ENCODE measurements at regions not wholly inside any gene's neighbourhood (a gene's known extent, or its start where the extent isn't known, plus 50 kb on each side); places are given as distances from the start of the nearest gene placed in this dataset.
"Not testable (repeated sequence)": the region's sequence is repeated elsewhere in the genome, so short reads cannot be mapped to it uniquely, and the experiment has no call there.

DNA sequence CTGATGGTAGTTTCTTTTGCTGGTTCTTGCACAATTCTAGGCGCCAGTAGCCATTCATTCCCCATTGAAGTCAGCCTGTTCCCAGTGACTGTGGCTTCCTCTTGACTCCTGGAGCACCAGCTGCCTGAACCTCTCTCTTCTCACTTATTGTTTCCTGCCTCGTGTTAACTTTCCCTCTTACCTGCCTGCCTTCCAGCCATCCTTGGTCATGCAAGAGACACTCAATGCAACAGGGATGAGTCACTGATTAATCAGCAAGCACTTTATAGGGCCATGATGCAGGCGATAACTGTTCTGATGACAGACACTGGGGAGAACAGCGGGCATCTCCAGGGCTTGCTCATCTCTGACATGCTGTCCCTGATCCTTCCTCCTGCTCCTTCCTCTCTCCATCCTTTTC, 122.0 kb downstream of the PLCE1 start:
- ATAC-seq (ENCODE audit: low read depth), result peak; percentile 100
- no peaks in the 10 kb centered on the region for H3K27me3 ChIP-seq (ENCODE audit: insufficient read depth, poor library complexity, severe bottlenecking)
- no peaks in the 10 kb centered on the region for H3K9me3 ChIP-seq (ENCODE audit: severe bottlenecking)
- H3K4me3 ChIP-seq (ENCODE audit: severe bottlenecking), result no peak overlapping the region
- peak; percentile 74 for DNase-seq (ENCODE audit: low spot score)
- peak overlapping the region; percentile 39 for H3K27ac ChIP-seq (ENCODE audit: poor library complexity, severe bottlenecking)
- H3K36me3 ChIP-seq (ENCODE audit: low read depth), result no peaks in the 10 kb centered on the region
- TF ChIP-seq, protein P1, sequence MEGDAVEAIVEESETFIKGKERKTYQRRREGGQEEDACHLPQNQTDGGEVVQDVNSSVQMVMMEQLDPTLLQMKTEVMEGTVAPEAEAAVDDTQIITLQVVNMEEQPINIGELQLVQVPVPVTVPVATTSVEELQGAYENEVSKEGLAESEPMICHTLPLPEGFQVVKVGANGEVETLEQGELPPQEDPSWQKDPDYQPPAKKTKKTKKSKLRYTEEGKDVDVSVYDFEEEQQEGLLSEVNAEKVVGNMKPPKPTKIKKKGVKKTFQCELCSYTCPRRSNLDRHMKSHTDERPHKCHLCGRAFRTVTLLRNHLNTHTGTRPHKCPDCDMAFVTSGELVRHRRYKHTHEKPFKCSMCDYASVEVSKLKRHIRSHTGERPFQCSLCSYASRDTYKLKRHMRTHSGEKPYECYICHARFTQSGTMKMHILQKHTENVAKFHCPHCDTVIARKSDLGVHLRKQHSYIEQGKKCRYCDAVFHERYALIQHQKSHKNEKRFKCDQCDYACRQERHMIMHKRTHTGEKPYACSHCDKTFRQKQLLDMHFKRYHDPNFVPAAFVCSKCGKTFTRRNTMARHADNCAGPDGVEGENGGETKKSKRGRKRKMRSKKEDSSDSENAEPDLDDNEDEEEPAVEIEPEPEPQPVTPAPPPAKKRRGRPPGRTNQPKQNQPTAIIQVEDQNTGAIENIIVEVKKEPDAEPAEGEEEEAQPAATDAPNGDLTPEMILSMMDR (IDR thresholded peaks at IDR 0.05; ENCODE audit: poor library complexity, severe bottlenecking), result no peak
- H3K4me1 ChIP-seq (ENCODE audit: insufficient read depth, poor library complexity, severe bottlenecking), result no peaks in the 10 kb centered on the region

DNA sequence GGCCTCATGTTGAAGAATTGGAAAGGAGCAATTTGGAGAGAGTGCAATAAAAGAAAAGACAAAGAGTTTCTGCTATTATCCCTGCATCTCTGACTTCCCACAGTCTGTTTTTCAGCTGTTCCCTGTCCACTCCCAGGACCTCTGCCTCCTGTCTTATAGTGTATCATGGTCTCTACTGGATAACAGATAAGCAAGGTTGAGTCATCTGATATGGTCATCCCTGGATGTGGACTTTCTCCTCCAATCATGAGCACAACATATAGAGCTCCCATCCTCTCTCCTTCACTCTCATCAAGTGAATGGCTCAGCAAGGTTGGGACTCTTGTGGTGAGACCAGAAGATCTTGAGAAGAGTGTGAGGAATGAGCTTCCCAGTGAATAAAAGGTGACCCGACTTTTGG, 123.1 kb downstream of the PLCE1 start:
- Histone ChIP-seq H3K27me3 (ENCODE audit: insufficient read depth, poor library complexity, severe bottlenecking) (no peaks in the 10 kb centered on the region), H3K9me3 (ENCODE audit: severe bottlenecking) (no peaks in the 10 kb centered on the region), H3K36me3 (ENCODE audit: low read depth) (no peaks in the 10 kb centered on the region), H3K4me3 (ENCODE audit: severe bottlenecking) (no peak overlapping the region), H3K4me1 (ENCODE audit: insufficient read depth, poor library complexity, severe bottlenecking) (no peaks in the 10 kb centered on the region), H3K27ac (ENCODE audit: poor library complexity, severe bottlenecking) (no peak overlapping the region)
- DNase-seq (ENCODE audit: low spot score) (no peak), ATAC-seq (ENCODE audit: low read depth) (no peak)
- TF ChIP-seq, protein P1 (IDR thresholded peaks at IDR 0.05; ENCODE audit: poor library complexity, severe bottlenecking), result no peak

DNA sequence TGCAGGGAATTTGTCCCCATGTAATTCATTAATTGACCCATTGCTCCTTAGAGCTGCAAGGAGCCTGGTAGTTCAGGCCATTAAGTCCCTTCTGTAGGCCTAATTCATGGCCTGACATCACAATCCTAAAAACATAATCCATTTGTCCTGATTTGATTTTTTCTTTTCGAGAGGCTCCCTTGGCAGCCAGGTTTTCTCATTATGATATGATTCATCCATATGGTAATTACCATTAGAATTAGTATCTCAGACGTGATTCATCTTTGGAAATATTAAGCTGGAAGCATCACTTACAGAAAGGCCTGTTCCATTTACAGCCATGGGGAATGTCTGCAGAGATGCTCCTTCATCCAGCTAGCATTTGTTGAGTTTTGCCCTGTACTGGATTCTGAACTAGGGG, 128.5 kb downstream of the PLCE1 start:
- Histone ChIP-seq H3K9me3 (ENCODE audit: severe bottlenecking) (no peaks in the 10 kb centered on the region), H3K4me1 (ENCODE audit: insufficient read depth, poor library complexity, severe bottlenecking) (peaks cover 22% of the 10 kb centered on the region), H3K36me3 (ENCODE audit: low read depth) (no peaks in the 10 kb centered on the region), H3K27me3 (ENCODE audit: insufficient read depth, poor library complexity, severe bottlenecking) (no peaks in the 10 kb centered on the region), H3K27ac (ENCODE audit: poor library complexity, severe bottlenecking) (peak overlapping the region; percentile 69), H3K4me3 (ENCODE audit: severe bottlenecking) (no peak overlapping the region)
- ATAC-seq (ENCODE audit: low read depth) (no peak), DNase-seq (ENCODE audit: low spot score) (no peak)
- TF ChIP-seq, protein P1 (IDR thresholded peaks at IDR 0.05; ENCODE audit: poor library complexity, severe bottlenecking), result no peak

DNA sequence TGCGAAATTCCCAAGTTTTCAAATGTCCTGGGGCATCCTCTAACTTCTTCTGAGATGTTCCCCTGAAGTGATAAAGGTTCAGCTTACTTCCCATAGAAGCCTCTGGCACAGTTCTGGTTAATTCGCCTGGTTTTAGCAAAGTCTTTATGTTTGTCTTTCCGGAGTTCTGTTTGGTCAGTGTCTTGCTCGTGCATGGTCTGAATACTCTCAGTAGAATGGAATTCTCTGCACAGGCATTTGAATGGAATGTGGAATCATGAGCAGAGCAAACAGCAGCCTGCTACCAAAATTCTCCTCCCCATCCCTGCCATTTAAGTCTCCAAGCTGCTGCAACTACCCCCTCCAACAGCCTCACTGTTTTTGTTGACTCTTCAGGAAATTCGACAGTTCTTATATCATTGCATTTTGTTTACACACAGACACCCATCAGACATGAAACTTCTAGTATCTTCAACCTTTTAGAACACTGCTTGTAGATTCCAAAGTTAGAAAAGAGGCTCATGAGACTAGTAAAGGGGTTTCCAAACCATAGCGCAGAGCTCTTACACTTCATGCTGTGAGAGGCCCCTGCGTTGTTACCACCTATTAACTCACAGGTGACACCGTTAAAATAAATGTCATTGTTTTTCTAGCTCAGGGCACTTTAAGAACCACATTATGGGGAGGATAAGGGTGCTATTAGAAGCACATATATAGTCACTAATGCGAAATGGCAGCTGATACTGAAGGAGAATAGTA, 129.7 kb downstream of the PLCE1 start:
- Histone ChIP-seq H3K4me1 (ENCODE audit: insufficient read depth, poor library complexity, severe bottlenecking) (peaks cover 22% of the 10 kb centered on the region), H3K9me3 (ENCODE audit: severe bottlenecking) (no peaks in the 10 kb centered on the region), H3K27me3 (ENCODE audit: insufficient read depth, poor library complexity, severe bottlenecking) (no peaks in the 10 kb centered on the region), H3K36me3 (ENCODE audit: low read depth) (no peaks in the 10 kb centered on the region), H3K4me3 (ENCODE audit: severe bottlenecking) (no peak overlapping the region), H3K27ac (ENCODE audit: poor library complexity, severe bottlenecking) (peak overlapping the region; percentile 69)
- TF ChIP-seq, protein P1 (IDR thresholded peaks at IDR 0.05; ENCODE audit: poor library complexity, severe bottlenecking), result no peak
- DNase-seq (ENCODE audit: low spot score) (no peak), ATAC-seq (ENCODE audit: low read depth) (peak; percentile 99)

DNA sequence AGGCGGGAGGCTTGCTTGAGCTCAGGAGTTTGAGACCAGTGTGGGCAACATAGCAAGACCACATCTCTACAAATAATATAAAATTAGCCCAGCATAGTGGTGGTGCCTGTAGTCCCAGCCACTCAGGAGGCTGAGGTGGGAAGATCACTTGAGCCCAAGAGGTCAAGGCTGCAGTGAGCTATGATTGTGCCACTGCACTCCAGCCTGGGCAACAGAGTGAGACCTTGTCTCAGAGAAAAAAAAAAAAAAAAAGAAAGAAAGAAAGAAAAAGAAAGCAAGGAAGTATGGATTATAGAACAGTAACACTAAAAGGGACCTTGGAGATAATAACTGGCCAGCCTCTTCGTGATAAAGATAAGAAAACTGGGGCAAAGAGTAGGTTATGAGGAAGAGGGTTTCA, 130.4 kb downstream of the PLCE1 start:
- H3K4me3 ChIP-seq (ENCODE audit: severe bottlenecking); DNase-seq (ENCODE audit: low spot score); H3K27me3 ChIP-seq (ENCODE audit: insufficient read depth, poor library complexity, severe bottlenecking); H3K9me3 ChIP-seq (ENCODE audit: severe bottlenecking); H3K36me3 ChIP-seq (ENCODE audit: low read depth); ATAC-seq (ENCODE audit: low read depth): not testable (repeated sequence)
- Histone ChIP-seq H3K4me1 (ENCODE audit: insufficient read depth, poor library complexity, severe bottlenecking) (peaks cover 22% of the 10 kb centered on the region), H3K27ac (ENCODE audit: poor library complexity, severe bottlenecking) (peak overlapping the region; percentile 69)

DNA sequence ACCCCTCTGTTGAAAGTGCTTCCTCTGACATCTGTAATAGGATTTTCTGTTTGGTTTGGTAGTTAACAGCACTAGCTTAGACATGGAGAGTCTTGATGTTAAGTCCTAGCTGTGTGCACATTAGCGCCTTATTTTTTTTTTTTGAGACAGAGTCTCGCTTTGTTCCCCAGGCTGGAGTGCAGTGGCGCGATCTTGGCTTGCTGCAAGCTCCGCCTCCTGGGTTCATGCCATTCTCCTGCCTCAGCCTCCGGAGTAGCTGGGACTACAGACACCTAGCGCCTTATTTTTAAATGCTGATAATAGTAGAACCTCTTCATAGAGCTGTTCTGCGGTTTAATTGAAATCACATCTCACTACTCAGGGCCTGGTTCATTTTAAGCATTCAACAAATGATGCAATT, 131.5 kb downstream of the PLCE1 start:
- H3K36me3 ChIP-seq (ENCODE audit: low read depth); H3K9me3 ChIP-seq (ENCODE audit: severe bottlenecking); H3K27me3 ChIP-seq (ENCODE audit: insufficient read depth, poor library complexity, severe bottlenecking); ATAC-seq (ENCODE audit: low read depth); H3K4me3 ChIP-seq (ENCODE audit: severe bottlenecking); DNase-seq (ENCODE audit: low spot score): not testable (repeated sequence)
- Histone ChIP-seq H3K4me1 (ENCODE audit: insufficient read depth, poor library complexity, severe bottlenecking) (peaks cover 22% of the 10 kb centered on the region), H3K27ac (ENCODE audit: poor library complexity, severe bottlenecking) (peak overlapping the region; percentile 26)
